Heart left ventricle (tissue), 16 donors: ENCODE measurements at regions not wholly inside any gene's neighbourhood (a gene's known extent, or its start where the extent isn't known, plus 50 kb on each side); places are given as distances from the start of the nearest gene placed in this dataset.
A peak's percentile ranks its signal among the peaks of the same experiment; 100 is the strongest.

Experiments
- ATAC-seq, 4 donors: fragments of 200-7000 bp; cut with Tn5 transposase; one replicate each; pipeline ENCODE4 v1.9.1; 2020 to 2022; ENCODE audit warnings: moderate library complexity in 4 of 4, mild to moderate bottlenecking in 3 of 4, moderate number of reproducible peaks in 1 of 4
- DNase-seq, 5 donors: peaks; one replicate each; pipeline ENCODE4 v3.0.0-alpha.2; 2020
- H3K27ac ChIP-seq, 12 donors: fragments of 200-600 bp; sonication (generic) in 4 of 12; one replicate each; pipeline versions ENCODE4 v1.5.0 to v1.8.0; 2016 to 2022; ENCODE audit warnings: mild to moderate bottlenecking in 2 of 12
- H3K27me3 ChIP-seq, 9 donors: fragments of 200-600 bp; sonication (generic) in 2 of 9; one replicate each; pipeline versions ENCODE4 v1.5.1 to v1.8.0; 2016 to 2022; ENCODE audit warnings: mild to moderate bottlenecking in 3 of 9
- H3K36me3 ChIP-seq, 9 donors: fragments of 200-600 bp; sonication (generic) in 2 of 9; one replicate each; pipeline versions ENCODE4 v1.5.0 to v1.8.0; 2018 to 2022; ENCODE audit warnings: mild to moderate bottlenecking in 2 of 9
- H3K4me1 ChIP-seq, 12 donors: fragments of 200-600 bp; sonication (generic) in 4 of 12; one replicate each; pipeline versions ENCODE4 v1.5.0 to v1.8.0; 2016 to 2022; ENCODE audit warnings: mild to moderate bottlenecking in 3 of 12
- H3K4me3 ChIP-seq, 12 donors: fragments of 200-600 bp; sonication (generic) in 4 of 12; one replicate each; pipeline versions ENCODE4 v1.5.0 to v1.8.0; 2017 to 2022; ENCODE audit warnings: mild to moderate bottlenecking in 9 of 12, moderate library complexity in 4 of 12
- H3K9me3 ChIP-seq, 12 donors: fragments of 200-600 bp; sonication (generic) in 4 of 12; one replicate each; pipeline versions ENCODE4 v1.5.0 to v1.8.0; 2016 to 2022; ENCODE audit warnings: mild to moderate bottlenecking in 1 of 12
- CTCF ChIP-seq, 12 donors: fragments of 200-600 bp; sonication (generic) in 4 of 12; IDR thresholded peaks; one replicate each; pipeline versions ENCODE4 v1.5.0 to v1.8.0; 2018 to 2022; ENCODE audit warnings: antibody characterized with exemption in 12 of 12, mild to moderate bottlenecking in 5 of 12
- POLR2A ChIP-seq, 2 donors: fragments of 450-650 bp; IDR thresholded peaks; one replicate each; pipeline ENCODE4 v1.6.1; 2017; ENCODE audit warnings: antibody characterized with exemption in 2 of 2, mild to moderate bottlenecking in 2 of 2, moderate library complexity in 2 of 2
- WGBS, 4 donors: extraction: QIAGEN DNeasy Blood & Tissue Kit in 2 of 4; methylation state at CpG; one replicate each; pipeline versions ENCODE4 v1.1.5 to v1.1.7; 2013 to 2018; 5-methylcytosine and 5-hydroxymethylcytosine counted together
- intact Hi-C, 10 donors: fragments of 100-400 bp; cut with DNase I; formaldehyde crosslinking; loops; one replicate each; pipeline versions ENCODE4 v1.11.1 to v1.14.2; 2022
- donor health status: ischemic (EF 13 %, LVEDD 7.1; RV severe dilation, severe dysfunction).
- donor health status: healthy with polysubstance abuse.
- donor health status: DM: no; HTN: yes; CAD: no.
- donor health status: DM: no; HTN: no; CAD: no.
- donor health status: ischemic (EF 25% LVEDD 6.9; RV normal size, moderate dysfunction).
- donor health status: ischemic (EF 25% LVEDD 5.7; RV mildly dilated, moderate dysfunction).
- donor health status: healthy.
- donor health status: DM: yes; HTN: yes; CAD: no.
- donor health status: ischemic (EF 35%, LVEDD 5.7; RV mildly dilated, moderate dysfunction).
- donor health status: nonischemic (EF 11% LVEDD 7.7; RV severe dilation, severe dysfunction).
- donor health status: DM: yes; HTN: yes; CAD: no.
- donor health status: PGD.
- donor health status: ischemic (EF 29% LVEDD 5.4; RV normal size, mild dysfunction).
- donor health status: nonischemic (EF 23%, LVEDD 6.1; RV moderate dilation, normal function).

- Histone ChIP-seq H3K27ac (no peak overlapping the region), H3K9me3 (no peaks in the 10 kb centered on the region), H3K27me3 (no peaks in the 10 kb centered on the region), H3K4me1 (peaks cover 0 to 8% (median 0%) of the 10 kb centered on the region in 12 donors), H3K36me3 (no peaks in the 10 kb centered on the region), H3K4me3 (no peak overlapping the region)
- intact Hi-C loops: loop anchor here in 1 of 10 donors (10.0 kb wide), 1 partner anchor 142 kb away; no protein-coding TSS in a partner anchor
- ATAC-seq (no peak), DNase-seq (no peak)
- no peak for TF ChIP-seq POLR2A (IDR thresholded peaks at IDR 0.05)
- TF ChIP-seq CTCF (IDR thresholded peaks at IDR 0.05): no peak
Observed at GRCh38 chr5:112002376-112002775, 245.4 kb upstream of the NREP start.

GRCh38 chr5:111999286-111999685, 242.3 kb upstream of the NREP start:
- WGBS, 4 donors: 63 to 92% (median 84%) methylated on average over 1 of the region's 1 CpG
- TF ChIP-seq POLR2A (IDR thresholded peaks at IDR 0.05) (no peak), CTCF (IDR thresholded peaks at IDR 0.05) (no peak)
- DNase-seq (no peak), ATAC-seq (no peak)
- Histone ChIP-seq H3K36me3 (no peaks in the 10 kb centered on the region), H3K9me3 (no peaks in the 10 kb centered on the region), H3K4me1 (no peaks in the 10 kb centered on the region), H3K27ac (no peak overlapping the region), H3K4me3 (no peak overlapping the region), H3K27me3 (no peaks in the 10 kb centered on the region)
- intact Hi-C loops: loop anchor here in 2 of 10 donors (10.0 kb wide), 2 partner anchors 234 to 444 kb away; no protein-coding TSS in a partner anchor

GRCh38 chr5:111998871-111999270, 241.9 kb upstream of the NREP start:
- 65 to 79% (median 77%) methylated on average over 3 of the region's 3 CpGs for WGBS, 4 donors
- Histone ChIP-seq H3K36me3 (no peaks in the 10 kb centered on the region), H3K4me1 (no peaks in the 10 kb centered on the region), H3K9me3 (no peaks in the 10 kb centered on the region), H3K4me3 (no peak overlapping the region), H3K27ac (no peak overlapping the region), H3K27me3 (no peaks in the 10 kb centered on the region)
- TF ChIP-seq POLR2A (IDR thresholded peaks at IDR 0.05) (no peak), CTCF (IDR thresholded peaks at IDR 0.05) (no peak)
- intact Hi-C loops: loop anchor here in 2 of 10 donors (10.0 kb wide), 2 partner anchors 234 to 444 kb away; no protein-coding TSS in a partner anchor
- DNase-seq (no peak), ATAC-seq (no peak)

GRCh38 chr5:111997711-111998110, 240.7 kb upstream of the NREP start:
- no peak overlapping the region for H3K4me3 ChIP-seq
- DNase-seq (peak in 2 of 5 donors; percentile 13 to 52), ATAC-seq (peak; percentile 41 to 96 (median 62))
- intact Hi-C loops: loop anchor here in 2 of 10 donors (10.0 kb wide), 2 partner anchors 233 to 443 kb away; no protein-coding TSS in a partner anchor
- H3K27me3 ChIP-seq: no peaks in the 10 kb centered on the region
- TF ChIP-seq POLR2A (IDR thresholded peaks at IDR 0.05): no peak
- no peak for TF ChIP-seq CTCF (IDR thresholded peaks at IDR 0.05)
- WGBS, 4 donors: 69 to 94% (median 87%) methylated on average over 3 of the region's 3 CpGs
- H3K27ac ChIP-seq: no peak overlapping the region
- H3K36me3 ChIP-seq: no peaks in the 10 kb centered on the region
- no peaks in the 10 kb centered on the region for H3K4me1 ChIP-seq
- no peaks in the 10 kb centered on the region for H3K9me3 ChIP-seq
